Esophagus squamous epithelium (tissue), 5 donors: ENCODE measurements at regions not wholly inside any gene's neighbourhood (a gene's known extent, or its start where the extent isn't known, plus 50 kb on each side); places are given as distances from the start of the nearest gene placed in this dataset.

ENCODE experiments used
- DNase-seq: peaks from one replicate; lab custom pipeline; 2025; lab: John Stamatoyannopoulos, UW
- H3K27ac ChIP-seq, 4 donors: fragments of 200-600 bp; sonication (generic); one replicate each; pipeline ENCODE4 v1.5.1; 2016 to 2019; ENCODE audit warnings: mild to moderate bottlenecking in 1 of 4
- H3K27me3 ChIP-seq, 4 donors: fragments of 200-600 bp; sonication (generic); 1 replicate in 3 of 4; 2 replicates in 1 of 4; pipeline versions ENCODE4 v1.5.1 to v1.6.0; 2017 to 2021; ENCODE audit warnings: antibody characterized with exemption in 1 of 4
- H3K36me3 ChIP-seq, 3 donors: fragments of 200-600 bp; sonication (generic); one replicate each; pipeline ENCODE4 v1.5.1; 2016 to 2019
- H3K4me1 ChIP-seq, 3 donors: fragments of 200-600 bp; sonication (generic); one replicate each; pipeline ENCODE4 v1.5.1; 2017 to 2019
- H3K4me3 ChIP-seq, 4 donors: fragments of 200-600 bp; sonication (generic); 1 replicate in 3 of 4; 2 replicates in 1 of 4; pipeline ENCODE4 v1.5.1; 2016 to 2019; ENCODE audit warnings: mild to moderate bottlenecking in 2 of 4, moderate library complexity in 1 of 4
- H3K9me3 ChIP-seq, 3 donors: fragments of 200-600 bp; sonication (generic); one replicate each; pipeline ENCODE4 v1.5.1; 2016 to 2019
- POLR2A ChIP-seq, 4 donors: fragments of 450-650 bp; IDR thresholded peaks; one replicate each; pipeline ENCODE4 v1.6.1; 2017; ENCODE audit warnings: antibody characterized with exemption in 4 of 4, mild to moderate bottlenecking in 4 of 4, moderate library complexity in 3 of 4
- WGBS, 2 donors: methylation state at CpG; one replicate each; pipeline ENCODE4 v1.1.5; 2018; 5-methylcytosine and 5-hydroxymethylcytosine counted together
- intact Hi-C: fragments of 100-400 bp; cut with DNase I; formaldehyde crosslinking; loops from one replicate; pipeline ENCODE4 v1.15.0; 2022
- TF ChIP-seq, protein P1 (sequence below), 6 experiments: fragments of 450-650 bp in 4 of 6; fragments of 200-600 bp in 2 of 6; sonication (generic) in 2 of 6; IDR thresholded peaks; one replicate each; pipeline ENCODE4 v1.5.1; 2016 to 2019; ENCODE audit warnings: antibody characterized with exemption in 6 of 6, mild to moderate bottlenecking in 4 of 6, moderate library complexity in 4 of 6
- donor health status: DM: yes; HTN: yes; CAD: no.

DNA sequence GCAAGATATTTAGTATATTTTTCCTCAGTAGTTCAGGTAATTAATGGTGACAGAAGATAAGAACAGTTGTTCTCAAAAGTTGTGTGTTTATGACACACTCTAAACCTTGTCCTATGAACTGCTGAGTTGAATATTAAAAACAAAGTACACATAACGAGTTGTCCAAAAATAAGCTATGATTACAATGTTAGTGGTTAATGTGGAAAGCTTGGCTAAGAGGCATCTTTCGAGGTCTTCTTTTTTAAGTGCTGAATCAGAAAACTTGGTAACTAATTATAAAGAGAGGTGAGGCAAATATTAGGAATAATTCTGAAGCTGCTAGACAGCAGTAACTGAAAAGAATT lies 1088.7 kb downstream of the SUCLG1 start:
- Histone ChIP-seq H3K4me1 (no peaks in the 10 kb centered on the region), H3K27me3 (no peaks in the 10 kb centered on the region), H3K4me3 (no peak overlapping the region), H3K9me3 (no peaks in the 10 kb centered on the region), H3K27ac (no peak overlapping the region), H3K36me3 (no peaks in the 10 kb centered on the region)
- TF ChIP-seq, protein P1, sequence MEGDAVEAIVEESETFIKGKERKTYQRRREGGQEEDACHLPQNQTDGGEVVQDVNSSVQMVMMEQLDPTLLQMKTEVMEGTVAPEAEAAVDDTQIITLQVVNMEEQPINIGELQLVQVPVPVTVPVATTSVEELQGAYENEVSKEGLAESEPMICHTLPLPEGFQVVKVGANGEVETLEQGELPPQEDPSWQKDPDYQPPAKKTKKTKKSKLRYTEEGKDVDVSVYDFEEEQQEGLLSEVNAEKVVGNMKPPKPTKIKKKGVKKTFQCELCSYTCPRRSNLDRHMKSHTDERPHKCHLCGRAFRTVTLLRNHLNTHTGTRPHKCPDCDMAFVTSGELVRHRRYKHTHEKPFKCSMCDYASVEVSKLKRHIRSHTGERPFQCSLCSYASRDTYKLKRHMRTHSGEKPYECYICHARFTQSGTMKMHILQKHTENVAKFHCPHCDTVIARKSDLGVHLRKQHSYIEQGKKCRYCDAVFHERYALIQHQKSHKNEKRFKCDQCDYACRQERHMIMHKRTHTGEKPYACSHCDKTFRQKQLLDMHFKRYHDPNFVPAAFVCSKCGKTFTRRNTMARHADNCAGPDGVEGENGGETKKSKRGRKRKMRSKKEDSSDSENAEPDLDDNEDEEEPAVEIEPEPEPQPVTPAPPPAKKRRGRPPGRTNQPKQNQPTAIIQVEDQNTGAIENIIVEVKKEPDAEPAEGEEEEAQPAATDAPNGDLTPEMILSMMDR (IDR thresholded peaks at IDR 0.05), result no peak
- TF ChIP-seq POLR2A (IDR thresholded peaks at IDR 0.05), result no peak
- 55 to 72% methylated on average over 2 of the region's 2 CpGs for WGBS, 2 donors
- DNase-seq, result no peak
- intact Hi-C loops, result no loop called here

DNA sequence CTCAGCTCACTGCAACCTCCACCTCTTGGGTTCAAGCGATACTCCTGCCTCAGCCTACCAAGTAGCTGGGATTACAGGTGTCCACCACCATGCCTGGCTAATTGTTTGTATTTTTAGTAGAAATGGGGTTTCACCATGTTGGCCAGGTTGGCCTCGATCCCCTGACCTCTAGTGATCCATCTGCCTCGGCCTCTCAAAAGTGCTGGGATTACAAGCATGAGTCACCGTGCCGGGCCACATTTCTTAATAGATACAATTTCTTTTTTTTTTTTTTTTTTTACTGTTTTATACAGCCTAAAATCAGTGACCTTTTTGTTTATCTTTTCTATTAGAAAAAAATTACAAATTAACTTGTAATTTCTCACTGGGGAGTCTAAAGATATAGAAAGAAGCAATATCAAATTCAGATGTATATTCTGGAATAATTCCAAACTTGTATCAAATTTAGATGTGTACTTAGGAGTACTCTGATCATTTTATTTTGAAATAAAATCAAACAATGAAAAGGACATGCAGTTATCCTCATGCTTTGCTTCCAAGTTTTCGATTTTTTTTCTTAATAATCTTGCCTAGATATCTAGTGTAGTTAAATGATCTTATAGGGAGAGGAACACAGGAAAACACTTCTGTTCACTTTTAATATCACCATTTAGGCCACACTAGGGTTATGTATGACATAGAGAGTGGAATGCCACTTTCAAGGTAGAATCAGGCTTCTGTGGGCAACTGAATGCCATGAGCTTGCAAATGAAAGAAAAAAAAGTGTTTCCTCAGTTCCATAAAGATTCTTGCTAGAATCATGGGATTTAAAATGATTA lies 1089.3 kb downstream of the SUCLG1 start:
- no peak for DNase-seq
- TF ChIP-seq POLR2A (IDR thresholded peaks at IDR 0.05), result no peak
- TF ChIP-seq, protein P1 (IDR thresholded peaks at IDR 0.05), result no peak
- Histone ChIP-seq H3K27me3 (no peaks in the 10 kb centered on the region), H3K27ac (no peak overlapping the region), H3K4me1 (no peaks in the 10 kb centered on the region), H3K9me3 (no peaks in the 10 kb centered on the region), H3K36me3 (no peaks in the 10 kb centered on the region), H3K4me3 (no peak overlapping the region)
- 75 to 82% methylated on average over 6 of the region's 6 CpGs for WGBS, 2 donors
- intact Hi-C loops, result no loop called here

DNA sequence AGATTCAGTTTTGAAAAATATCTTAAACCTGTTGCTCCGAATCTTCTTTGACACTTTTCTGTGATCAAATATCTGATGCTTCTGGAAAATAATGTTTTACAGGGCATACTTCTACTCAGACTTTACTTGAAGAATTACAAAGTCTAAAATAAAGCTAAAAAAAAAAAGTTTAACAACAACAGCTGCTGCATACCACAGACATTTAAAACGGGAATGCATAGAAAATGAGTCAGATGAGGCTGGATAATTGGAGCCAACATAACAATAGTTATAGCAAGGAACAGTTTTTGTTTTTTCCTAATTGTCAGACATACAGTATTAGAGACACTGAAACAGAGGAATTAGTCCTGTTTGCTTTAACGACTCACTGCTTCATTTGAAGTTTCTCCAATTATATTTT lies 1090.2 kb downstream of the SUCLG1 start:
- Histone ChIP-seq H3K9me3 (no peaks in the 10 kb centered on the region), H3K27ac (no peak overlapping the region), H3K27me3 (no peaks in the 10 kb centered on the region), H3K36me3 (no peaks in the 10 kb centered on the region), H3K4me3 (no peak overlapping the region), H3K4me1 (no peaks in the 10 kb centered on the region)
- WGBS, 2 donors, result 59 to 62% methylated on average over 3 of the region's 3 CpGs
- intact Hi-C loops, result no loop called here
- no peak for DNase-seq
- TF ChIP-seq, protein P1 (IDR thresholded peaks at IDR 0.05), result no peak
- TF ChIP-seq POLR2A (IDR thresholded peaks at IDR 0.05), result no peak

DNA sequence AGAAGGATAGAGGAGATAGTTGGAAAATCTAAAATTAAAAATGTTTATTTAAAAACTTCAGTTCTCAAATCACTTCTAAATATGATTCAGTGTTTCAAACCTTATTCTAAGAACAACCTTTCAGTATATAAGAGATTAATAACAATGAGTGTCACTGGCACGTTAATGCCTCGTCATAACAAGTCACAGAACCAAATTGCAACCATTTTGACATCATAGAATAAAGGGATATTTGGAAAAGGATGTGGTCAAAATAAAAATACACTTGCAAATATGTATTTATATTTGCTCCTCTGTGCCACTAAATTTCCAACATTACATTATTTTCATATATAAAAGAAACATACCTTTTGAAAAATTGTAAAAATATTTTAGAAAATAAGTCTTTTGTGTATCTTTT lies 1090.6 kb downstream of the SUCLG1 start:
- no peaks in the 10 kb centered on the region for H3K36me3 ChIP-seq
- WGBS, 2 donors, result 43 to 64% methylated on average over 2 of the region's 2 CpGs
- no peak for DNase-seq
- no peak overlapping the region for H3K27ac ChIP-seq
- H3K9me3 ChIP-seq, result no peaks in the 10 kb centered on the region
- intact Hi-C loops, result no loop called here
- no peaks in the 10 kb centered on the region for H3K4me1 ChIP-seq
- no peaks in the 10 kb centered on the region for H3K27me3 ChIP-seq
- no peak overlapping the region for H3K4me3 ChIP-seq
- no peak for TF ChIP-seq POLR2A (IDR thresholded peaks at IDR 0.05)
- TF ChIP-seq, protein P1 (IDR thresholded peaks at IDR 0.05), result no peak

DNA sequence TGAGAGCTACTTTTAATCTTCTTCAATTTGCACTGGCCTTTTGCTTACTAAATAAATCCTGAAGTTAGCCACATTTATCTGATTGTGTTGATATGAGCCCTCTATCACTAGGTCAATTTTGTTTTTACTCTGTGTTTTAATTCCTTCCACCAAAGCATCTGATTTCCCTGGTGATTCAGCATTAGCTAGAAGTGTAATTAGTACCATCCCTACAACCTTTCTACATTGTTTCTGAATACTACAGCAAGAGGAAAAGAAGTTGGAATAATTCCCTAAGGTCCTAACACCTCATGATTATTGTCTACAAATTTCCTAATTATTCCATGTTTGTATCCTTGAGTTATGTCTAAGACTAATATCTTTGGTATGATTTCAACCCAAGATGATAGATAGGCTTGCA lies 1093.6 kb downstream of the SUCLG1 start:
- Histone ChIP-seq H3K4me3 (no peak overlapping the region), H3K27ac (no peak overlapping the region), H3K9me3 (no peaks in the 10 kb centered on the region), H3K27me3 (no peaks in the 10 kb centered on the region), H3K36me3 (no peaks in the 10 kb centered on the region), H3K4me1 (no peaks in the 10 kb centered on the region)
- TF ChIP-seq POLR2A (IDR thresholded peaks at IDR 0.05), result no peak
- TF ChIP-seq, protein P1 (IDR thresholded peaks at IDR 0.05), result no peak
- DNase-seq, result no peak
- intact Hi-C loops, result no loop called here
